ENCODE measurements at regions not wholly inside any gene's neighbourhood (a gene's known extent, or its start where the extent isn't known, plus 50 kb on each side); places are given as distances from the start of the nearest gene placed in this dataset.
A peak's percentile ranks its signal among the peaks of the same experiment; 100 is the strongest.

- ATAC-seq (ENCODE audit: insufficient number of reproducible peaks, low FRiP score, low read depth) (no peak), DNase-seq (ENCODE audit: low spot score) (no peak)
- H3K27ac ChIP-seq = no peak overlapping the region
- H3K36me3 ChIP-seq = no peaks in the 10 kb centered on the region
- H3K4me1 ChIP-seq (ENCODE audit: control insufficient read depth in 1 of 2, low read depth in 2 of 2) = peaks cover 0 to 17% of the 10 kb centered on the region in 2 donors
- no peaks in the 10 kb centered on the region for H3K9me3 ChIP-seq
- TF ChIP-seq CTCF (IDR thresholded peaks at IDR 0.05) = no peak
- H3K4me3 ChIP-seq = no peak overlapping the region
- no peaks in the 10 kb centered on the region for H3K27me3 ChIP-seq (replicated peaks; ENCODE audit: insufficient read depth)
Measured at GRCh38 chr5:56588131-56588487, 227.2 kb upstream of the MAP3K1 start.

DNA sequence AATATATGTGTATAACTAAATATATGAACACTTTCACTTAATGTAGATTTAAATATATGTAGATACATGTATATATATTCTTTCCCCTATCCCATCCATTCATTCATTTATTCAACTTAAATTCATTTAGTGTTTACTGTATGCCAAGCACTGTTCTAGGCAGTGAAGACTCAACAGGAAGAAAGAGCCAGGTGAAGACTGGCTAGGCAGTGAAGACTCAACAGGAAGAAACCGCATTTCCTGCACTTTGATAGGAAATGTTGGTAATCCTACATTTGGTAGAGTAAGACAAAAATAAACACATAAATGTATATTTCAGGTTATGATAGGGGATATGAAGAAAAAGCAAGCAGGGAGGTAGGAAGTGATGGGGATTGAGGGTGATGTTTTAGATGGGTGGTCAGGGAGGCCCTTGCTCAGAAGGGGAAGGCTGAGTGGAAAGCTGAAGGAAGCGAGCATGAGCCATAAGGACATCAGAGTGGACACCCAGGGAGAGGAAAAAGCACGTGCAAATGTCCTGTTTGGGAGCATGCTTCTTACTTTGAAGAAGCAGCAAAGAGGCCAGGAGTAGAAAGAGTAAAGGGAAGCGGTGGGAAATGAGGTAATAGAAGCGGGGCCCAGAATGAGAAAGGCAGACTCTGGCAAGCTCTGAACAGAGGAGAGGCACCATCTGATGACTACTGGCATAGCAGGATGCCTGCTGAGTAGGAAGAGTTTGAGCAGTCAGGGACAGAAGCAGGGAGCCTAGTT is 227.8 kb upstream of the MAP3K1 start:
- Histone ChIP-seq H3K4me1 (ENCODE audit: control insufficient read depth in 1 of 2, low read depth in 2 of 2) (peaks cover 0 to 17% of the 10 kb centered on the region in 2 donors), H3K27me3 (replicated peaks; ENCODE audit: insufficient read depth) (no peaks in the 10 kb centered on the region), H3K27ac (no peak overlapping the region), H3K36me3 (no peaks in the 10 kb centered on the region), H3K9me3 (no peaks in the 10 kb centered on the region), H3K4me3 (no peak overlapping the region)
- ATAC-seq (ENCODE audit: insufficient number of reproducible peaks, low FRiP score, low read depth) (no peak), DNase-seq (ENCODE audit: low spot score) (no peak)
- TF ChIP-seq CTCF (IDR thresholded peaks at IDR 0.05) = no peak

GRCh38 chr5:56585999-56586691 is 229.2 kb upstream of the MAP3K1 start:
- Histone ChIP-seq H3K36me3 (no peaks in the 10 kb centered on the region), H3K9me3 (no peaks in the 10 kb centered on the region), H3K27me3 (replicated peaks; ENCODE audit: insufficient read depth) (no peaks in the 10 kb centered on the region), H3K27ac (no peak overlapping the region), H3K4me3 (peak overlapping the region; percentile 40), H3K4me1 (ENCODE audit: control insufficient read depth in 1 of 2, low read depth in 2 of 2) (peaks cover 0 to 24% of the 10 kb centered on the region in 2 donors)
- TF ChIP-seq CTCF (IDR thresholded peaks at IDR 0.05) = no peak
- no peak for ATAC-seq (ENCODE audit: insufficient number of reproducible peaks, low FRiP score, low read depth)
- DNase-seq (ENCODE audit: low spot score) = no peak

- Histone ChIP-seq H3K36me3 (no peaks in the 10 kb centered on the region), H3K4me3 (no peak overlapping the region), H3K27ac (no peak overlapping the region), H3K27me3 (replicated peaks; ENCODE audit: insufficient read depth) (no peaks in the 10 kb centered on the region), H3K4me1 (ENCODE audit: control insufficient read depth in 1 of 2, low read depth in 2 of 2) (peaks cover 0 to 26% of the 10 kb centered on the region in 2 donors), H3K9me3 (no peaks in the 10 kb centered on the region)
- no peak for TF ChIP-seq CTCF (IDR thresholded peaks at IDR 0.05)
- DNase-seq (ENCODE audit: low spot score) = no peak
- no peak for ATAC-seq (ENCODE audit: insufficient number of reproducible peaks, low FRiP score, low read depth)
Measured at GRCh38 chr5:56585461-56585860, 229.9 kb upstream of the MAP3K1 start.

- no peak for ATAC-seq (ENCODE audit: insufficient number of reproducible peaks, low FRiP score, low read depth)
- no peak overlapping the region for H3K4me3 ChIP-seq
- peaks cover 0 to 22% of the 10 kb centered on the region in 2 donors for H3K4me1 ChIP-seq (ENCODE audit: control insufficient read depth in 1 of 2, low read depth in 2 of 2)
- no peak for DNase-seq (ENCODE audit: low spot score)
- H3K36me3 ChIP-seq = no peaks in the 10 kb centered on the region
- no peak for TF ChIP-seq CTCF (IDR thresholded peaks at IDR 0.05)
- no peaks in the 10 kb centered on the region for H3K27me3 ChIP-seq (replicated peaks; ENCODE audit: insufficient read depth)
- H3K27ac ChIP-seq = no peak overlapping the region
- no peaks in the 10 kb centered on the region for H3K9me3 ChIP-seq
Measured at GRCh38 chr5:56581426-56581825, 233.9 kb upstream of the MAP3K1 start.

Measured in thoracic aorta (tissue), 2 donors.